ENCODE measurements at regions not wholly inside any gene's neighbourhood (a gene's known extent, or its start where the extent isn't known, plus 50 kb on each side); places are given as distances from the start of the nearest gene placed in this dataset.
"Not testable (repeated sequence)": the region's sequence is repeated elsewhere in the genome, so short reads cannot be mapped to it uniquely, and the experiment has no call there.

GRCh38 chr3:33919312-33920120 lies 121.1 kb downstream of the PDCD6IP start:
- no peak for DNase-seq (ENCODE audit: low spot score)

DNA sequence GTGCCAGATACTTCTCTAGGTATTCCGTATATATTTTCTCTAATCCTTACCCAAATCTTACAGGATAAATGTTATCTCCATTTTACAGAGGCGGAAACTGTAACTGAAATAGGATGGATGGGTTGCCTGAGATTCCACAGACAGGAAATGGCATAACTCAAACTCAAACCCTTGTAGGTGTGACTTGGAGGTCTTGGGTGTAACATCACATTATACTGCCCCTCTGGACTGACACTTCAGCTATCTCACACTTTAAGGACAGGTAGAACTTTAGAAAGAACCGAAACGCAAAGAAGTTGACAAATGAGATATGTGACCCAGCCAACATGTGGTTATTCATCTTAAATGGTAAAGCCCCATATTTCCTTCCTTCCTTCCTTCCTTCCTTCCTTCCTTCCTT lies 122.1 kb downstream of the PDCD6IP start:
- DNase-seq (ENCODE audit: low spot score), result no peak

GRCh38 chr3:33921608-33922007 lies 123.2 kb downstream of the PDCD6IP start:
- no peak for DNase-seq (ENCODE audit: low spot score)

DNA sequence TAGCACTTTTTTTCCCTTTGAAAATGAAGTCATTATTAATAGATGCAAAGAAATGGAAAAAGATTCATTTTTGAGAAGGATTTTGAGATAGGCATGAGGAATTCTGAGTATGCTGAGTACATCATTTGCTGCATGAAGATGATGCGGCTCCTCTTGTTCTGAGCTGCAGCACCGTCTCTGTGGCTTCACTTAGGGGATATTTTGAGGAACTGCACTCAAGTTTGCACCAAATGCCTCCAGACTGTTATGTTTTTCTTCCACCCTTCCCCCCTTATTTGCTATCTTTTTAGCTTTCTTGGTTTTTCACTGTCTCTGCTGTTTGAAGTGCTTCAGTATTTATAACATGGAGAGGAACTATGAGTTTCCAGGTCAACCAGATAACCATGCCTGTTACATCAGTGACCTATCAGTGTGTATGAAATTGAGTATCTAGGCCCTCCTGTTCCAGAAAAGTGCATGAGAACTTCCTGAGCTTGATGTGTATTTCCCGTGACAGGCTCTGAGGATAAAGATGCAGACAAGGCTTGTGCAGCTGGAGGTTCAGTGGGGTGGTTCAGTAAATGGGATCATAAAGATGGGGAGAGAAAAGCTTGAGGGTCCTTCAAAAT lies 128.7 kb downstream of the PDCD6IP start:
- DNase-seq (ENCODE audit: low spot score), result no peak

DNA sequence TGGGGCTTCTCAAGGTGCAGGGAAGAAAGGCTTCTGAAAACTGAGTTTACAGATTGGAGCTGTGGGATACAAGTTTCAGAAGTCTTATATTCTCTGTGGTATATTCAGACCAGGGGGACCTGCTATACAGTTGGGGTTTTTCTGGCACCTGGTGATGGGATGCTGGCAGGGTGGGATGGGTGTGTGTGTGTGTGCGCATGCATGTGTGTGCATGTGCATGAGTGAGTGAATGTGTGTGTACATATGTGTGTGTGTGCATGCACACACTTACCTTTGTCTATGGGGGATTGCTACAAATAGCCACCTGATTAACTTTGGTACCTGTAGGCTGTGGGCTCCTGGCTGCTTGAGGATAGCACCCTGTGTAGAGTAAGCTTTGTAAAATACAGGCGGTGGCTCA lies 131.4 kb downstream of the PDCD6IP start:
- no peak for DNase-seq (ENCODE audit: low spot score)

GRCh38 chr3:33931512-33931911 lies 133.1 kb downstream of the PDCD6IP start:
- no peak for DNase-seq (ENCODE audit: low spot score)

GRCh38 chr3:33932010-33932764 lies 133.8 kb downstream of the PDCD6IP start:
- no peak for DNase-seq (ENCODE audit: low spot score)

GRCh38 chr3:33936171-33936920 lies 137.9 kb downstream of the PDCD6IP start:
- no peak for DNase-seq (ENCODE audit: low spot score)

DNA sequence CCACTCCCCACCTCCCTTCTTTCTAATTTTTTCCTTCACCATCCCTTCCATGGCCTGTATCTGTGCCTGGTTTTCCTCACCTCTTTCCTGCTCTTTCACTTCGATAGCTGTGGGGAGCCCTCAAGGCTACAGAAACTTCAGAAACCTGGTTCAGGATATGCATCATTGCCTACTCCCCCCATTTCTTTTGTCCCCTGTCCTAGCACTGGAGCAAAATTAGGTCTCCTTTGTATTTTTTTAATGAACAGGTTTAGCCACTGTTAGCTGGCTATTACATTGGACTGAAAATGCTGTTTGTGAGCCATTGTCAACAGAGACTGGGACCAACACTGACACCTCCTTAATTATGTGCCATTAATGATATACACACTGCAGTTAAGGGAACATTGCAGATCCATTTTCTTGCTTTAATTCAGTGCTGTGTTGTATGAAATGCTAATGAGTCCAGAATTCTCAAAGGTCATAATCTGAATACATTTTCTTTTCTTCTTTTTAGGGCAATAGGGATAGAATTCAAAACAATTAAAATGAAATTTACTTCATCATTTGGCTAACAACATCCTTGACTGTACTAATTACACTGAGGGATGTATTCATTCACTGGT lies 138.6 kb downstream of the PDCD6IP start:
- no peak for DNase-seq (ENCODE audit: low spot score)

GRCh38 chr3:33937628-33938027 lies 139.2 kb downstream of the PDCD6IP start:
- no peak for DNase-seq (ENCODE audit: low spot score)

GRCh38 chr3:33940149-33940548 lies 141.7 kb downstream of the PDCD6IP start:
- no peak for DNase-seq (ENCODE audit: low spot score)

- DNase-seq (ENCODE audit: low spot score), result no peak
Measured at GRCh38 chr3:33940736-33941135, 142.3 kb downstream of the PDCD6IP start.

DNA sequence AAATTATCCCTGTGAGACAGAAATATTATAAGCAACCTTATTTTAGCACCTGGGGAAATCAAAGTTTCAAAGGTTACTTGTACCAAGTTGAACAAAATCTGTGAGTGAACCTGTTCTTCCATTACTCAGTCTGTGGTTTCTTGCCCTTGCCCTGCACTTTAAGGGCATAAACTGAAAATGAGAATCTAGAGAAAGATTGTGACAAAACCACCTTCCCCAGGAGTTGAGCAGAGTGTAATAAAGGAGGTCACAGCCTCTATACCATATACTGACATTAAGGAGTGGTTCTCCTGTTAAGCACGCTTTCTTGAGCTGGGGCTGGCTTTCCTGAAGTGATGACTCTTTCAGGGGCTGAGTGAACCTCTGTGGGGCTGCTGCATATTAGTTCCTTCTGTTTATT lies 143.4 kb downstream of the PDCD6IP start:
- no peak for DNase-seq (ENCODE audit: low spot score)

- no peak for DNase-seq (ENCODE audit: low spot score)
Measured at GRCh38 chr3:33942483-33943150, 144.2 kb downstream of the PDCD6IP start.

GRCh38 chr3:33943277-33943676 lies 144.8 kb downstream of the PDCD6IP start:
- DNase-seq (ENCODE audit: low spot score), result no peak

DNA sequence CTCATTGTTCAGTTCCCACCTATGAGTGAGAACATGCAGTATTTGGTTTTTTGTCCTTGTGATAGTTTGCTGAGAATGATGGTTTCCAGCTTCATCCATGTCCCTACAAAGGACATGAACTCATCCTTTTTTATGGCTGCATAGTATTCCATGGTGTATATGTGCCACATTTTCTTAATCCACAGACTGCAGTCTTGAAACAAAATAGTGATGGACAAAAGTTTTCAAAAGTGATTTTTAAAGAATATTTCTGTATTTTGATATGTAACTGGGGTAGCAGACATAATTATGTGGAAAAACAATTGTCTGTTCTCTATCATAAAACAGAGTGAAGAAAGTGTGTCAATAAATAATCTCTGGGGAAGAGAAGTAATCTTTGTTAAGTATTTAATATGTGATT lies 148.2 kb downstream of the PDCD6IP start:
- not testable (repeated sequence) for DNase-seq (ENCODE audit: low spot score)

DNA sequence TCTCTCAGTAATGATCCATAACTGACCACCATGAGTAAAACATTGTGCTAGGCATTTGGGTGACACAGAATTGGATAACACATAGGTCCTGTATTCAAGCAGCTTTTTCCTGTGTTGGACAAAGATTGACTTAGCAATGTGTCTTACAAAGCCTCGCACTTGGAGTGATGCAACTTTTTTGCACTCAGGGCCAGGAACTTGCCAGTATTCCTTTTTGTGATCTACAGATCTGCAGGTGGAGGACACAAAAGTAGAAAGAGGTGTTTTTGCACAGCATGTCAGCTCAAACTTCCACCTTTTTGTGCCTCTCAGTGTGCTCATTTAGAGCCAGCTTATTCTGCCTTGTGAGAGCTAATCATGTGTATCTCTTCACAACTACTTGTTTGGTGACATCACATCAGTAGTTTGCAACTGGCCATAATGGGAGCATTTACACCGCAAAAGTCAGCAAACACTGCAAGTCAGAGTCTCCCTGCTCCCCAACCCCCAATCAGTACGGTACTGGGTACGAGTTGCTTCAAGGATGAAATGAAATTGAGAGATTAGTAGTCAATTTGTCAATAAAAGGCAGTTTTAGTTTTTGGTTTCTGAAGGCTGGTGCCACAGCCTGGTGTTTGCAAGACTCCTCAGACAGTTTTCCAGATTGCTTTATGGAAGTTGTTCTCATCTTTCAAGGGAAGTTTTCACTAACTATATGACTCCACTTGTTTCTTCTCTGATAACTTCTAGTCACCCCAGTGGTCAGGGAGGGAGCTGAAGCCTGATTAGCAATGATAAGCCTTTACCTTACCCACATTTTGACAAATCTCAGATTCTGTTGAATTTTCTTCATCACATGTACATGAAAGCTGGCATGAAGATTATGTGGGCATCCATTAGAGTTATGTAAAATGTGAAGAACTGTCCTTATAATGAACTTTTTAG lies 149.1 kb downstream of the PDCD6IP start:
- no peak for DNase-seq (ENCODE audit: low spot score)

GRCh38 chr3:33949074-33949473 lies 150.6 kb downstream of the PDCD6IP start:
- no peak for DNase-seq (ENCODE audit: low spot score)

DNA sequence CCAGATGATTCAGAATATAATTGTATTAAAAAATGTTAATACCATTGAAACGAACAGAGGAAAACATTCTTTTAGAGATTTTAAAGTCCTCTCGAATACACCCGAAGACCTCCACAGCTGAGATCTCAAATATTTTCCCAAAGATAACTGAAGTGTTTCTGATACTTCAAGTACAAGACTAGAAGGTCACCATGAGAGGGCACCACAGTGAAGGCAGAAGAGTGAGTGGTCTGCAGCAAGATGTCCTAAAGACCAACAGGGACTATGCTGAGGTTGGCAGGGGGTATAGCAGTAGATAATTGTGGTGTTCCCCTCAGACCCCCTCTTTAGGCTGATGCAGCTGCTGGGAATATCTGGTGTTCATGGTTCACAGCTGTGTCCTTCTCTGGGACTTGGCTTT lies 156.5 kb downstream of the PDCD6IP start:
- no peak for DNase-seq (ENCODE audit: low spot score)

- no peak for DNase-seq (ENCODE audit: low spot score)
Measured at GRCh38 chr3:33956206-33956605, 157.8 kb downstream of the PDCD6IP start.

Measured in hepatic stellate cell (primary cell).